ENCODE measurements at regions not wholly inside any gene's neighbourhood (a gene's known extent, or its start where the extent isn't known, plus 50 kb on each side); places are given as distances from the start of the nearest gene placed in this dataset.

DNA sequence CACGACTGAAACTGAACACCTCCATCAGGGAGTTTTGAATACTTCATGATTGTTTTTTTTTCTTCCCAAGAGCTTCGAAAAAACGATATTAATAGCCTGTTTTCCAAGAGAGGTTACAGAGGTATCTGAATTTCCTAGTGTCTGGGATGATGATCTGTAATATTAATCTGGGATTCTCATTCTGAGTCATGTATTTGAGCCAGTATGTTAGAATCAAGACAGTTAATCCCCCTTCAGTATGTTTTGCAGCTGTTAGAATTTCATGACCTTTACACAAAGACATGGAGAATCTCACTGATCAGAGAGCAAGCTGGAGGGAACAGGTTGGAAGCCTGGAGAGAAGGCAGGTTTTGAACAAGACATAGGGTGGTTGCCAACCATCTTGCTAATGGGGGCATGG, 234.5 kb upstream of the GAP43 start:
- TF ChIP-seq, protein P1, sequence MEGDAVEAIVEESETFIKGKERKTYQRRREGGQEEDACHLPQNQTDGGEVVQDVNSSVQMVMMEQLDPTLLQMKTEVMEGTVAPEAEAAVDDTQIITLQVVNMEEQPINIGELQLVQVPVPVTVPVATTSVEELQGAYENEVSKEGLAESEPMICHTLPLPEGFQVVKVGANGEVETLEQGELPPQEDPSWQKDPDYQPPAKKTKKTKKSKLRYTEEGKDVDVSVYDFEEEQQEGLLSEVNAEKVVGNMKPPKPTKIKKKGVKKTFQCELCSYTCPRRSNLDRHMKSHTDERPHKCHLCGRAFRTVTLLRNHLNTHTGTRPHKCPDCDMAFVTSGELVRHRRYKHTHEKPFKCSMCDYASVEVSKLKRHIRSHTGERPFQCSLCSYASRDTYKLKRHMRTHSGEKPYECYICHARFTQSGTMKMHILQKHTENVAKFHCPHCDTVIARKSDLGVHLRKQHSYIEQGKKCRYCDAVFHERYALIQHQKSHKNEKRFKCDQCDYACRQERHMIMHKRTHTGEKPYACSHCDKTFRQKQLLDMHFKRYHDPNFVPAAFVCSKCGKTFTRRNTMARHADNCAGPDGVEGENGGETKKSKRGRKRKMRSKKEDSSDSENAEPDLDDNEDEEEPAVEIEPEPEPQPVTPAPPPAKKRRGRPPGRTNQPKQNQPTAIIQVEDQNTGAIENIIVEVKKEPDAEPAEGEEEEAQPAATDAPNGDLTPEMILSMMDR (IDR thresholded peaks at IDR 0.05): no peak
- TF ChIP-seq POLR2A (IDR thresholded peaks at IDR 0.05): no peak

Data from heart left ventricle (tissue), 13 donors.